Large intestine (tissue), 3 donors: ENCODE measurements at regions not wholly inside any gene's neighbourhood (a gene's known extent, or its start where the extent isn't known, plus 50 kb on each side); places are given as distances from the start of the nearest gene placed in this dataset.
"Not testable (repeated sequence)": the region's sequence is repeated elsewhere in the genome, so short reads cannot be mapped to it uniquely, and the experiment has no call there.

Source experiments
- DNase-seq, 2 donors: peaks; one replicate each; pipeline versions ENCODE4 v3.0.0 to v3.0.0-alpha.2; 2013
- H3K27ac ChIP-seq: one replicate; pipeline ENCODE4 v1.5.1; 2013; ENCODE audit warnings: low read length
- H3K27me3 ChIP-seq: 2 replicates; pipeline ENCODE4 v1.6.1; 2013; ENCODE audit warnings: low read length; ENCODE audit not compliant: control insufficient read depth, insufficient read depth
- H3K36me3 ChIP-seq: 2 replicates; pipeline ENCODE4 v1.6.1; 2013; ENCODE audit warnings: low read length; ENCODE audit not compliant: control insufficient read depth, insufficient read depth
- H3K4me1 ChIP-seq: one replicate; pipeline ENCODE4 v1.6.1; 2013; ENCODE audit warnings: low read length; ENCODE audit not compliant: control insufficient read depth, insufficient read depth
- H3K4me3 ChIP-seq: one replicate; pipeline ENCODE4 v1.5.1; 2013; ENCODE audit warnings: low read length
- H3K9me3 ChIP-seq: one replicate; pipeline ENCODE4 v1.6.1; 2013; ENCODE audit warnings: mild to moderate bottlenecking, low read depth, low read length, moderate library complexity; ENCODE audit not compliant: control insufficient read depth
- WGBS: methylation state at CpG from one replicate; pipeline ENCODE4 v1.1.5; 2013; ENCODE audit warnings: low lambda C conversion rate; ENCODE audit not compliant: insufficient coverage; 5-methylcytosine and 5-hydroxymethylcytosine counted together

- H3K27me3 ChIP-seq, result no peaks in the 10 kb centered on the region
Measured at GRCh38 chr7:26073041-26073440, 79.0 kb upstream of the NFE2L3 start.

DNA sequence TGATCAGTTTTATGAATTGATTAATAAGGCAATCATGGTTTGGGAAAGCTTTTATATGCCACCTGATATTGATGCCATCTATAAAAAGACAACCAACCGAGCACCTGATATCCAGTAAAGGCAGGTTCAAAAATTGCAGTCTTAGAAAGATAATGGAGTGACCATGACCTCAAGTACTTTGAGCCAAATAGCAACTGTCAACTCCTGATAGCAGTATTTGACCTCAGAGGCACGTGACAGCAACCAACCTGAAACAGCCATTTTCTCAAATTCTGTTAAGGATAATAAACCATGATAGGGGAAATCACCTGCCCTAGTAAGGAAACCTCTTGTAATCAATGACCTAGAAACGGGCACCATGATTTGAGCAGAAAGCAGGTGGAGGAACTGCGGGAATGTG lies 77.1 kb upstream of the NFE2L3 start:
- 80% methylated on average over 1 of the region's 4 CpGs for WGBS
- Histone ChIP-seq H3K27ac (no peak overlapping the region), H3K4me1 (peaks cover 11% of the 10 kb centered on the region), H3K36me3 (no peaks in the 10 kb centered on the region), H3K4me3 (no peak overlapping the region), H3K9me3 (no peaks in the 10 kb centered on the region), H3K27me3 (no peaks in the 10 kb centered on the region)
- DNase-seq, result peak; percentile 51 to 67

More at GRCh38 chr7:26073041-26073440, 79.0 kb upstream of the NFE2L3 start:
- DNase-seq, result no peak
- Histone ChIP-seq H3K4me1 (peaks cover 5% of the 10 kb centered on the region), H3K4me3 (no peak overlapping the region), H3K36me3 (no peaks in the 10 kb centered on the region), H3K9me3 (no peaks in the 10 kb centered on the region), H3K27ac (no peak overlapping the region)
- WGBS, result no CpG with 5 or more reads among the region's 4 CpGs

DNA sequence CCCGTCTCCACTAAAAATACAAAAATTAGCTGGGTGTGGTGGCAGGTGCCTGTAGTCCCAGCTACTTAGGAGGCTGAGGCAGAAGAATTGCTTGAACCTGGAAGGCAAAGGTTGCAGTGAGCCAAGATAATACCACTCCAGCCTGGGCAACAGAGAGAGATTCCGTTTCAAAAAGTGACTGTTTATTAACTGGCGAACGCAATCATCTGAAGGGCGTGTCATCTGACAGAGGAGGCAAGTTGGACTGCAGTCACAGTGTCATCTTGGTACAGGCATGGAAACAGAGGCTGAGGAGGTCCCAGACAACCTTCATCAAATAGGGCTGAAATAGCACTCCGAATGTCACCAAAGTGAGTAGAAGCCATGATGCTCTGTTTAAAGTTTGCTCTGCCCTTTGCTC lies 75.3 kb upstream of the NFE2L3 start:
- H3K4me1 ChIP-seq, result peaks cover 23% of the 10 kb centered on the region
- H3K4me3 ChIP-seq, result no peak overlapping the region
- DNase-seq, result peak; percentile 48 to 51
- no peaks in the 10 kb centered on the region for H3K36me3 ChIP-seq
- H3K27me3 ChIP-seq, result no peaks in the 10 kb centered on the region
- WGBS, result 0% methylated on average over 1 of the region's 6 CpGs
- H3K9me3 ChIP-seq, result no peaks in the 10 kb centered on the region
- H3K27ac ChIP-seq, result no peak overlapping the region

DNA sequence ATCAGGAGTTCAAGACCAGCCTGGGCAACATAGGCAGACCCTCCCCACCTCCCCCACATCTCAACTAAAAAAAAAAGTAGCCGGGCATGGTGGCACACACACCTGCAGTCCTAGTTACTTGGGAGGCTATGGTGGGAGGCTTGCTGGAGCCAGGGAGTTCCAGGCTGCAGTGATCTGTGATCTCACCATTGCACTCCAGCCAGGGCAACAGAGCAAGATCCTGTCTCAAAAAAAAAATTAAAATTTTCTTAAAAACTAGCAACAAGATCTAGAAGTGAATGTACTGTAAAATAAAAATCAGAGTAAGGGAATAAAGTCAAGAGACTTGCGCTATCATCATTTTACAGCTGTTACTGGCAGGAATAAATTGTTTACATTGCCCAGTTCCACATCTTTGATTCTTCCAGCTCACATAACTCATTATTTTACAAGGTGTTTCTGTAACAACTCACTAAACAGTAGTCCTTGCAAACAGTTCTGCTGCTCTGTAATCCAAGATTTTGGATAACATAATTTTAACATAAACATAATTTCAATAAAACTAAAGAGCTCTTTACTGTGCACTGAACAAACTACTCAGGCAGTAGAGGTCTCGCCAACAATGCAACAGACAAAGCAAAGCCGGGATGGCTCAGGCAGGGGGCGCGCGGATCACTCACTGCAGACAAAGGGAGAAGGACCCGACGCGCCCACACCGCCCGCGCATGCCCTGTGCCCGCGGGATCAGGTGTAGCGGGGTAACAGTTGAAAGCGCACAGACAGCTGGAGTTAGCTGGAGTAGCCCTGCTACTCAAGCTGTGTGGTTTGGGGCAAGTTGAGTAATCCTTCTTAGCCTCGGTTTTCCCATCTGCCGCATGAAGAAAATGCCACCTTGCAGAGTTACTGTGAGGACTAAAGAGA lies 73.3 kb upstream of the NFE2L3 start:
- Histone ChIP-seq H3K4me1 (peaks cover 41% of the 10 kb centered on the region), H3K36me3 (no peaks in the 10 kb centered on the region), H3K4me3 (no peak overlapping the region), H3K27ac (no peak overlapping the region), H3K9me3 (no peaks in the 10 kb centered on the region), H3K27me3 (no peaks in the 10 kb centered on the region)
- DNase-seq, result peak; percentile 64 to 81
- WGBS, result no CpG with 5 or more reads among the region's 19 CpGs

GRCh38 chr7:26081638-26082037 lies 70.4 kb upstream of the NFE2L3 start:
- Histone ChIP-seq H3K27ac (peak overlapping the region; percentile 75), H3K4me1 (peaks cover 39% of the 10 kb centered on the region), H3K4me3 (no peak overlapping the region), H3K9me3 (no peaks in the 10 kb centered on the region), H3K36me3 (no peaks in the 10 kb centered on the region), H3K27me3 (no peaks in the 10 kb centered on the region)
- peak; percentile 81 to 92 for DNase-seq
- WGBS, result no CpG with 5 or more reads among the region's 2 CpGs

DNA sequence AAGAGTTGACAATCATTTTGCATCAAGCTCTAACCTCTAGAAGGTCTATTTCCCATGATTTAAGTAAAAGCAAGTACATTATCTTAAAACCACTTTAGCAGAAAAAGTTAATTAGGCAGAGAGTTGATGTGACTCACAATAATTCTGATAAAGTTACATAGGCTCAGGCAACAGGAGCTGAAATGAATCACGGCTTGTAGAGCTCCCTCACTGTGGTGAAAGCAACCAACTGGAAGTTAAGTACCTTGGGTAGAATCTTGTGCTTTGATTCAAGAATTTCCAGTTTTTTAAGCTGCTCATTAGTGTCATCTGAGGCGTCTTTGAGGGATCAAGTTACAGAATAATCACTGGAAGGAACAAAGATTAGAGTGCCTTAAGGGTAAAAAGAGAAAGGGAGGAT lies 68.9 kb upstream of the NFE2L3 start:
- WGBS, result 0% methylated on average over 1 of the region's 2 CpGs
- DNase-seq, result peak in 1 of 2 donors; percentile 37
- H3K4me1 ChIP-seq, result peaks cover 35% of the 10 kb centered on the region

GRCh38 chr7:26084418-26084817 lies 67.6 kb upstream of the NFE2L3 start:
- Histone ChIP-seq H3K4me1 (peaks cover 30% of the 10 kb centered on the region), H3K9me3 (no peaks in the 10 kb centered on the region), H3K4me3 (no peak overlapping the region), H3K27me3 (no peaks in the 10 kb centered on the region), H3K36me3 (no peaks in the 10 kb centered on the region), H3K27ac (no peak overlapping the region)
- 100% methylated on average over 4 of the region's 7 CpGs for WGBS
- no peak for DNase-seq

More for the DNA sequence above, 68.9 kb upstream of the NFE2L3 start:
- no peaks in the 10 kb centered on the region for H3K9me3 ChIP-seq
- H3K4me3 ChIP-seq, result no peak overlapping the region
- H3K27ac ChIP-seq, result no peak overlapping the region
- H3K36me3 ChIP-seq, result no peaks in the 10 kb centered on the region
- H3K27me3 ChIP-seq, result no peaks in the 10 kb centered on the region

DNA sequence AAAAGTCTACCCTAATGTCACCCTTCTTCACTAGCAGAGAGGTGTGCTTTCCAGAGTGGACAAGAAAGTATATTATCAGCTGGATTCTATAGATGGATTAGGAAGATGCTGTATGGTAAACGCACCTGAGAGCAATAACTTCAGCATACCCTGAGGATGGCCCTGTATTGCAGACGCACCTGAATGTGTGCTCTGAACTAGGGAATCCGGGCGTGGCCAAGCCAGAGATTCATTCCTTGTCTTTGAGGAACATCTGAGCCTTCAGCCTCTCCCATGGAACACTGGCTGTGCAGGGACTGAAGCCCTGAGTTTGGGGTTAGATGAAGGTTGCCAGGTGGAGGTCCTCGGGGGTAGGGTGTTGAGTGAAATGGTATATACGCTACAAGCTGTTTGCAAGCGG lies 66.2 kb upstream of the NFE2L3 start:
- no peak overlapping the region for H3K27ac ChIP-seq
- DNase-seq, result peak in 1 of 2 donors; percentile 30
- no peaks in the 10 kb centered on the region for H3K9me3 ChIP-seq
- H3K27me3 ChIP-seq, result no peaks in the 10 kb centered on the region
- H3K36me3 ChIP-seq, result no peaks in the 10 kb centered on the region
- no peak overlapping the region for H3K4me3 ChIP-seq
- H3K4me1 ChIP-seq, result peaks cover 27% of the 10 kb centered on the region
- WGBS, result no CpG with 5 or more reads among the region's 7 CpGs

GRCh38 chr7:26087321-26088091 lies 64.5 kb upstream of the NFE2L3 start:
- no peak for DNase-seq
- 88% methylated on average over 1 of the region's 7 CpGs for WGBS
- Histone ChIP-seq H3K4me3 (no peak overlapping the region), H3K27ac (no peak overlapping the region), H3K4me1 (peaks cover 10% of the 10 kb centered on the region), H3K36me3 (no peaks in the 10 kb centered on the region), H3K27me3 (no peaks in the 10 kb centered on the region), H3K9me3 (no peaks in the 10 kb centered on the region)

GRCh38 chr7:26089469-26089868 lies 62.5 kb upstream of the NFE2L3 start:
- WGBS, result 100% methylated on average over 1 of the region's 6 CpGs

More at GRCh38 chr7:26089469-26089868, 62.5 kb upstream of the NFE2L3 start:
- not testable (repeated sequence) for H3K4me3 ChIP-seq, H3K36me3 ChIP-seq, H3K4me1 ChIP-seq, H3K9me3 ChIP-seq, H3K27ac ChIP-seq, DNase-seq, H3K27me3 ChIP-seq
